ENCODE measurements at regions not wholly inside any gene's neighbourhood (a gene's known extent, or its start where the extent isn't known, plus 50 kb on each side); places are given as distances from the start of the nearest gene placed in this dataset.
"Not testable (repeated sequence)": the region's sequence is repeated elsewhere in the genome, so short reads cannot be mapped to it uniquely, and the experiment has no call there.

DNA sequence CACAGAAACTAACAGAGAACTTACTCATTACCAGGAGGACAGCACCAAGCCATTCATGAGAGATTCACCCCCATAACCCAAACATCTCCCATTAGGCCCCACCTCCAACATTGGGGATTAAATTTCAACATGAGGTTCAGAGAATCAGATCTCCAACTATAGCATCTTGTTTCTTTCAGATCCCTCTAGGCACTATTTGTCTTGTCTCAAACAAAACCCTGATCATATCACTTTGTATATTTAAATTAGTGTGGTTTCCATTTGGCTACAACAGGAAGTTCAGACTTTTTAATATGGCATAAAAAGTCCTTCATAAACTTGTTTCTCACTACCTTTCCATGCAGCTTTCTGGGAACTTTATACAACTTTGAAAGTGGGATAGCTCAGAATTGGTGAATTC, 699.0 kb upstream of the MIR17HG start:
- Histone ChIP-seq H3K27me3 (ENCODE audit: control insufficient read depth in 5 of 5, insufficient read depth in 4 of 5, low read length in 5 of 5) (no peaks in the 10 kb centered on the region), H3K36me3 (ENCODE audit: control insufficient read depth in 5 of 5, insufficient read depth in 5 of 5, low read length in 5 of 5) (no peaks in the 10 kb centered on the region), H3K9me3 (ENCODE audit: control insufficient read depth in 5 of 5, low read length in 5 of 5) (peaks cover 0 to 6% (median 0%) of the 10 kb centered on the region in 5 donors)

DNA sequence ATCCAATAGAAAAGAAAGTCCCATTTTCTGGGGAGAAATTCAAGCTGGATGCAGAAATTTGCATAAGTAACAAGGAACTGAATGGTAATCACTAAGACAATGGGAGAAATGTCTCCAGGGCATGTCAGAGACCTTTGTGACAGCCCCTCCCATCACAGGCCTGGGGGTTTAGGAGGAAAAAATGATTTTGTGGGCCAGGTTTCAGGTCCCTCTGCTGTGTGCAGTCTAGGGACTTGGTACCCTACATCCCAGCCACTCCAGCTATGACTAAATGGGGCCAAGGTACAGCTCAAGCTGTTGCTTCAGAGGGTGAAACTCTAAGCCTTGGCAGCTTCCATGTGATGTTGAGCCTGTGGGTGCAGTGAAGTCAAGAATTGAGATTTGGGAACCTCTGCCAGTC, 695.5 kb upstream of the MIR17HG start:
- Histone ChIP-seq H3K4me1 (ENCODE audit: control insufficient read depth in 5 of 5, insufficient read depth in 5 of 5, low read length in 5 of 5) (no peaks in the 10 kb centered on the region), H3K4me3 (ENCODE audit: low read depth in 1 of 5, low read length in 5 of 5) (no peak overlapping the region), H3K27me3 (ENCODE audit: control insufficient read depth in 5 of 5, insufficient read depth in 4 of 5, low read length in 5 of 5) (no peaks in the 10 kb centered on the region), H3K36me3 (ENCODE audit: control insufficient read depth in 5 of 5, insufficient read depth in 5 of 5, low read length in 5 of 5) (no peaks in the 10 kb centered on the region), H3K9ac (ENCODE audit: low read length in 5 of 5) (no peak overlapping the region), H3K9me3 (ENCODE audit: control insufficient read depth in 5 of 5, low read length in 5 of 5) (peaks cover 0 to 6% (median 0%) of the 10 kb centered on the region in 5 donors), H3K27ac (ENCODE audit: low read depth, low read length) (no peak overlapping the region)

More for the DNA sequence above, 699.0 kb upstream of the MIR17HG start:
- no peak overlapping the region for H3K4me3 ChIP-seq (ENCODE audit: low read depth in 1 of 5, low read length in 5 of 5)
- H3K27ac ChIP-seq (ENCODE audit: low read depth, low read length) = no peak overlapping the region
- no peaks in the 10 kb centered on the region for H3K4me1 ChIP-seq (ENCODE audit: control insufficient read depth in 5 of 5, insufficient read depth in 5 of 5, low read length in 5 of 5)
- no peak overlapping the region for H3K9ac ChIP-seq (ENCODE audit: low read length in 5 of 5)

DNA sequence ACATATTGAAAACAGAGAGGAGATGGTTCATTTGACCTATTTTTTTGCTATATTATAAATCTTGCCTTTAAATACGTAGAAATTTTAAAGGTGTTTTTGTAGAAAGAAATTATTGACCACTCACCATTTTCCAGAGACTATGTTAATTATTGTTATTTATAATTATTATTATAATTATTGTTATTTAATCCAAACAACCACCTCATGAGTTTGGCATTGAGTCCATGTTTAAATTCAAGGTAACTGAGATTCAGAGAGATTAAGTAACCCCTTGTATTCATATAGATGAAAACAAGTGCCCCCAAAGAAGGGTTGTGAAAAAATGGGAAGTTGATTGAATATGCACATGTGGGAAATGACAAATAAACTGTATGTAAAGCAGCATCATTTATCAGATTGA, 692.5 kb upstream of the MIR17HG start:
- no peak overlapping the region for H3K9ac ChIP-seq (ENCODE audit: low read length in 5 of 5)
- H3K27me3 ChIP-seq (ENCODE audit: control insufficient read depth in 5 of 5, insufficient read depth in 4 of 5, low read length in 5 of 5) = no peaks in the 10 kb centered on the region
- H3K36me3 ChIP-seq (ENCODE audit: control insufficient read depth in 5 of 5, insufficient read depth in 5 of 5, low read length in 5 of 5) = no peaks in the 10 kb centered on the region
- no peak overlapping the region for H3K4me3 ChIP-seq (ENCODE audit: low read depth in 1 of 5, low read length in 5 of 5)
- H3K9me3 ChIP-seq (ENCODE audit: control insufficient read depth in 5 of 5, low read length in 5 of 5) = peaks cover 0 to 6% (median 4%) of the 10 kb centered on the region in 5 donors
- no peak overlapping the region for H3K27ac ChIP-seq (ENCODE audit: low read depth, low read length)
- peaks cover 0 to 2% (median 0%) of the 10 kb centered on the region in 5 donors for H3K4me1 ChIP-seq (ENCODE audit: control insufficient read depth in 5 of 5, insufficient read depth in 5 of 5, low read length in 5 of 5)

DNA sequence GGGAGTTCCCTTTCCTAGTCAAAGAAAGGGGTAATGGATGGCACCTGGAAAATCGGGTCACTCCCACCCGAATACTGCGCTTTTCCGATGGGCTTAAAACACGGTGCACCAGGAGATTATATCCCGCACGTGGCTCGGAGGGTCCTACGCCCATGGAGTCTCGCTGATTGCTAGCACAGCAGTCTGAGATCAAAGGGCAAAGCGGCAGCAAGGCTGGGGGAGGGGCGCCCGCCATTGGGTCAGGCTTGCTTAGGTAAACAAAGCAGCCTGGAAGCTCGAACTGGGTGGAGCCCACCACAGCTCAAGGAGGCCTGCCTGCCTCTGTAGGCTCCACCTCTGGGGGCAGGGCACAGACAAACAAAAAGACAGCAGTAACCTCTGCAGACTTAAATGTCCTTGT, 683.3 kb upstream of the MIR17HG start:
- H3K4me3 ChIP-seq (ENCODE audit: low read depth in 1 of 5, low read length in 5 of 5); H3K27me3 ChIP-seq (ENCODE audit: control insufficient read depth in 5 of 5, insufficient read depth in 4 of 5, low read length in 5 of 5); H3K4me1 ChIP-seq (ENCODE audit: control insufficient read depth in 5 of 5, insufficient read depth in 5 of 5, low read length in 5 of 5); H3K9ac ChIP-seq (ENCODE audit: low read length in 5 of 5); H3K36me3 ChIP-seq (ENCODE audit: control insufficient read depth in 5 of 5, insufficient read depth in 5 of 5, low read length in 5 of 5); H3K9me3 ChIP-seq (ENCODE audit: control insufficient read depth in 5 of 5, low read length in 5 of 5); H3K27ac ChIP-seq (ENCODE audit: low read depth, low read length): not testable (repeated sequence)

DNA sequence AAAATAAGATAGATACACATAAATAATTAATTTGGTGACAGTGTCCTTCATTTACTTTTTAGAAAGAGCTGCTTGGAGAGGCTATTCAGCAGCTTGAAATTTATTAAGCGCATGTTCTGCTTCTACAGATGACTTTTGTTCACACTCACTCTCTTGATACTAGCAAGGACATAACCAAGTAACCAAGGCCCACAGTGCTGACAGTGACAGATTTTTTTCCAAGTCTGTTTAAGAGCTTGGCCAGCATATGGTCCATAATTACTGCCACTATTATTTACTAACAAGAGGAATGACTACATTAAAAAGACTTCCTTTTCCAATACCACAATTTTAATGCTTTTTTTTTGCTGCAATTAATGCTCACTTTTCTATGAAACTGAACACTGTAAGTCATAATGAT, 673.7 kb upstream of the MIR17HG start:
- Histone ChIP-seq H3K4me3 (ENCODE audit: low read depth in 1 of 5, low read length in 5 of 5) (no peak overlapping the region), H3K9me3 (ENCODE audit: control insufficient read depth in 5 of 5, low read length in 5 of 5) (no peaks in the 10 kb centered on the region), H3K9ac (ENCODE audit: low read length in 5 of 5) (no peak overlapping the region), H3K36me3 (ENCODE audit: control insufficient read depth in 5 of 5, insufficient read depth in 5 of 5, low read length in 5 of 5) (no peaks in the 10 kb centered on the region), H3K27me3 (ENCODE audit: control insufficient read depth in 5 of 5, insufficient read depth in 4 of 5, low read length in 5 of 5) (no peaks in the 10 kb centered on the region), H3K27ac (ENCODE audit: low read depth, low read length) (no peak overlapping the region), H3K4me1 (ENCODE audit: control insufficient read depth in 5 of 5, insufficient read depth in 5 of 5, low read length in 5 of 5) (peaks cover 0 to 3% (median 0%) of the 10 kb centered on the region in 5 donors)

DNA sequence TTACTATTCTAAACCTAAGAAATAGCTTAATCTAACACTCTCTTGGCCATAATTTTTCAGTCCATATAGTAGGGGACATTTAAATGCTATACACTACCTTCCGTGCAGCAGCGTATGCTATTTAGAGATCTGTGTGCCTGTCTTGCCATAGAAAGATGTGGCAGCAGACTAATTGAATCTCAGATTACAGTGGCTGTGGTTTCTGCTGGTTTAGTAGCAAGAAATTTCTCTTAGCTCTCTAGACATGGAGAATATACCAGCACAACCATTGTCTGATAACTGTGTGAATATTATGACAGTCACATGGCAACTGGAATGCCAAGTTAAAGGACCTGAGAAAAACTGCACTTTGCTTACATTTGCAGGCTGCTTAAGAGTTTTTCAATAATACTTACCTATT, 672.4 kb upstream of the MIR17HG start:
- H3K4me3 ChIP-seq (ENCODE audit: low read depth in 1 of 5, low read length in 5 of 5) = no peak overlapping the region
- no peak overlapping the region for H3K27ac ChIP-seq (ENCODE audit: low read depth, low read length)
- H3K36me3 ChIP-seq (ENCODE audit: control insufficient read depth in 5 of 5, insufficient read depth in 5 of 5, low read length in 5 of 5) = no peaks in the 10 kb centered on the region
- no peaks in the 10 kb centered on the region for H3K27me3 ChIP-seq (ENCODE audit: control insufficient read depth in 5 of 5, insufficient read depth in 4 of 5, low read length in 5 of 5)
- H3K9me3 ChIP-seq (ENCODE audit: control insufficient read depth in 5 of 5, low read length in 5 of 5) = no peaks in the 10 kb centered on the region
- peaks cover 0 to 3% (median 0%) of the 10 kb centered on the region in 5 donors for H3K4me1 ChIP-seq (ENCODE audit: control insufficient read depth in 5 of 5, insufficient read depth in 5 of 5, low read length in 5 of 5)
- no peak overlapping the region for H3K9ac ChIP-seq (ENCODE audit: low read length in 5 of 5)

DNA sequence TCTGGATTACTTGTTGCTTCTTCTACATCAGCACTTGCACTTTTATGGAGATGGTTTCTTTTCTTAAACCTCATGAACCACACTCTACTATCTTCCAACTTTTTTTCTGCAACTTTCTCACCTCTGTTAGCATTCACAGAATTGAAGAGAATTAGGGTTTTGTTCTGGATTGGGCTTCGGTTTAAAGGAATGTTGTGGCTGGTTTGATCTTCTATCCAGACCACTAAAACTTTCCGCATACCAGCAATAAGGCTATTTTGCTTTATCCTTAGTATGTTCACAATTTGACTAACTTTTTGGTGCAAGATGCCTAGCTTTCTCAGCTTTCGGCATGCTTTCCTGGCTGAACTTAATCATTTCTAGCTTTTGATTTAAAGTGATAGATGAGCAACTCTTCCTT, 666.7 kb upstream of the MIR17HG start:
- no peak overlapping the region for H3K4me3 ChIP-seq (ENCODE audit: low read depth in 1 of 5, low read length in 5 of 5)
- no peaks in the 10 kb centered on the region for H3K9me3 ChIP-seq (ENCODE audit: control insufficient read depth in 5 of 5, low read length in 5 of 5)
- peaks cover 0 to 2% (median 0%) of the 10 kb centered on the region in 5 donors for H3K4me1 ChIP-seq (ENCODE audit: control insufficient read depth in 5 of 5, insufficient read depth in 5 of 5, low read length in 5 of 5)
- H3K9ac ChIP-seq (ENCODE audit: low read length in 5 of 5) = no peak overlapping the region
- H3K27me3 ChIP-seq (ENCODE audit: control insufficient read depth in 5 of 5, insufficient read depth in 4 of 5, low read length in 5 of 5) = no peaks in the 10 kb centered on the region
- no peak overlapping the region for H3K27ac ChIP-seq (ENCODE audit: low read depth, low read length)
- no peaks in the 10 kb centered on the region for H3K36me3 ChIP-seq (ENCODE audit: control insufficient read depth in 5 of 5, insufficient read depth in 5 of 5, low read length in 5 of 5)

DNA sequence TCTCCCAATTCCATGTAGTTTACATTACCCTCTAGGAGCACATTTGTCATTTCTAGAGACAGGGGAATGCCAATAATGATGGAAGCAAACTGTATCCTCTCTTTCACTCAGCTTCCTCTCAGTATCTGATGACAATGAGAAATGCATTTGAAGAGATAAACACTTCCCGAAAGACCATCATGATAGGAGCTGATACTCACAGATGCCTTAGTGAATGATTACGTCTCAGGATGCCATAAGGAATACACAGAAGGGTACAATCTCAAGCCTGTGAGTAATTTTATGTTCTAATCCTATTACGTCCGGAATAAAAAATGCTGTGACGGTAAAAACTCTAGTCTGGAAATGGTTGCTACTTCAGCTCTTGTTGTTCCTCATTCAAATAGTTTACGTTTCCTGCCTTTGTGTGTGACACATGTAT, 663.8 kb upstream of the MIR17HG start:
- H3K27ac ChIP-seq (ENCODE audit: low read depth, low read length) = no peak overlapping the region
- H3K9ac ChIP-seq (ENCODE audit: low read length in 5 of 5) = no peak overlapping the region
- no peak overlapping the region for H3K4me3 ChIP-seq (ENCODE audit: low read depth in 1 of 5, low read length in 5 of 5)
- no peaks in the 10 kb centered on the region for H3K36me3 ChIP-seq (ENCODE audit: control insufficient read depth in 5 of 5, insufficient read depth in 5 of 5, low read length in 5 of 5)
- H3K4me1 ChIP-seq (ENCODE audit: control insufficient read depth in 5 of 5, insufficient read depth in 5 of 5, low read length in 5 of 5) = peaks cover 0 to 6% (median 0%) of the 10 kb centered on the region in 5 donors
- H3K9me3 ChIP-seq (ENCODE audit: control insufficient read depth in 5 of 5, low read length in 5 of 5) = no peaks in the 10 kb centered on the region
- no peaks in the 10 kb centered on the region for H3K27me3 ChIP-seq (ENCODE audit: control insufficient read depth in 5 of 5, insufficient read depth in 4 of 5, low read length in 5 of 5)

DNA sequence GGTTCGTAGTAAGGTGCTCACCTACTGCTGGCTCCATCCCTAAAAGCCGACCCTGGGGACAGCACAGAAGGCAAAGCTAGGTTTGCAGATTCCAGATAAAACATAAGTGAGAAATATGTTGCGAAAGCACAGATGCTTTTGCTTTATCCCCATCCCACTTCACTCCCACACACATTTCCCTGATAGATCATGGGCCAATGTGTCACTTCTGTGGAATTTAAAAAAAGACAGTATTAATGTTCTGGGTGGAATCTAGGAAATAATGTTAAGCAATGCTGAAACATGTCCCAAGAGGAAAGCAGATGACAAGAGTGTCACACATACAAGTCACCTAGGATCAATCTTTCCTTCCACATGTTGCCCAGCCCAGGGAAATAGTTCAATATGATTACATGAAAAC, 661.0 kb upstream of the MIR17HG start:
- H3K27ac ChIP-seq (ENCODE audit: low read depth, low read length) = no peak overlapping the region
- H3K4me3 ChIP-seq (ENCODE audit: low read depth in 1 of 5, low read length in 5 of 5) = no peak overlapping the region
- no peak overlapping the region for H3K9ac ChIP-seq (ENCODE audit: low read length in 5 of 5)
- no peaks in the 10 kb centered on the region for H3K36me3 ChIP-seq (ENCODE audit: control insufficient read depth in 5 of 5, insufficient read depth in 5 of 5, low read length in 5 of 5)
- no peaks in the 10 kb centered on the region for H3K9me3 ChIP-seq (ENCODE audit: control insufficient read depth in 5 of 5, low read length in 5 of 5)
- no peaks in the 10 kb centered on the region for H3K27me3 ChIP-seq (ENCODE audit: control insufficient read depth in 5 of 5, insufficient read depth in 4 of 5, low read length in 5 of 5)
- peaks cover 0 to 13% (median 0%) of the 10 kb centered on the region in 5 donors for H3K4me1 ChIP-seq (ENCODE audit: control insufficient read depth in 5 of 5, insufficient read depth in 5 of 5, low read length in 5 of 5)

DNA sequence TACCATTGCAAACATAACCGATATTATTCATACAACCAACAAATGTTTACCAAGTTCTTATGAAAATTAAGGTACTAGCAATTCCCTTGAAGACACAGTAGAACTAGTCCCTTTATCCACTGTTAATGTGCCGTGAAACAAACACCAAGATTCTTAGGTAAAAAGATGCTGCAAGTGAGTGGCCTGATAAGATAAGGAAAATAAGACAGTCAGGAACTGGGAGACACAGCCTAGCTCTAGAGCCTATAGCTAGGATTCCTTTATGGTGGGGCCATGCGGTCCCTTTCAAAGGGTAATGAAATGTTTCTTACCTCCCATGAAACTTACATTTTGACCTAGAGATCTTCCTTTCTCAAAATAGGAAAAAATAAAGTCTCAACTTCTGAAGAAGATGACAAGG, 658.4 kb upstream of the MIR17HG start:
- Histone ChIP-seq H3K4me3 (ENCODE audit: low read depth in 1 of 5, low read length in 5 of 5) (no peak overlapping the region), H3K4me1 (ENCODE audit: control insufficient read depth in 5 of 5, insufficient read depth in 5 of 5, low read length in 5 of 5) (peaks cover 0 to 13% (median 0%) of the 10 kb centered on the region in 5 donors), H3K9me3 (ENCODE audit: control insufficient read depth in 5 of 5, low read length in 5 of 5) (no peaks in the 10 kb centered on the region), H3K9ac (ENCODE audit: low read length in 5 of 5) (no peak overlapping the region), H3K36me3 (ENCODE audit: control insufficient read depth in 5 of 5, insufficient read depth in 5 of 5, low read length in 5 of 5) (no peaks in the 10 kb centered on the region), H3K27ac (ENCODE audit: low read depth, low read length) (no peak overlapping the region), H3K27me3 (ENCODE audit: control insufficient read depth in 5 of 5, insufficient read depth in 4 of 5, low read length in 5 of 5) (no peaks in the 10 kb centered on the region)

Data from subcutaneous abdominal adipose tissue (tissue), 5 donors.